ENCODE measurements at regions not wholly inside any gene's neighbourhood (a gene's known extent, or its start where the extent isn't known, plus 50 kb on each side); places are given as distances from the start of the nearest gene placed in this dataset.

GRCh38 chr17:79295307-79295706, 220.7 kb downstream of the ENGASE start:
- no peak for DNase-seq (ENCODE audit: low read depth)
- TF ChIP-seq CTCF (IDR thresholded peaks at IDR 0.05; ENCODE audit: control insufficient read depth, insufficient read depth, low read depth, low read length, missing control alignments): no peak
- H3K4me3 ChIP-seq (ENCODE audit: control insufficient read depth, low read depth, low read length): no peak overlapping the region

GRCh38 chr17:79294459-79295071, 219.9 kb downstream of the ENGASE start:
- DNase-seq (ENCODE audit: low read depth): no peak
- no peak for TF ChIP-seq CTCF (IDR thresholded peaks at IDR 0.05; ENCODE audit: control insufficient read depth, insufficient read depth, low read depth, low read length, missing control alignments)
- no peak overlapping the region for H3K4me3 ChIP-seq (ENCODE audit: control insufficient read depth, low read depth, low read length)

GRCh38 chr17:79292501-79292900, 217.9 kb downstream of the ENGASE start:
- TF ChIP-seq CTCF (IDR thresholded peaks at IDR 0.05; ENCODE audit: control insufficient read depth, insufficient read depth, low read depth, low read length, missing control alignments): no peak
- no peak for DNase-seq (ENCODE audit: low read depth)
- no peak overlapping the region for H3K4me3 ChIP-seq (ENCODE audit: control insufficient read depth, low read depth, low read length)

GRCh38 chr17:79291391-79291790, 216.8 kb downstream of the ENGASE start:
- no peak overlapping the region for H3K4me3 ChIP-seq (ENCODE audit: control insufficient read depth, low read depth, low read length)
- no peak for DNase-seq (ENCODE audit: low read depth)
- TF ChIP-seq CTCF (IDR thresholded peaks at IDR 0.05; ENCODE audit: control insufficient read depth, insufficient read depth, low read depth, low read length, missing control alignments): no peak

GRCh38 chr17:79290726-79291125, 216.1 kb downstream of the ENGASE start:
- H3K4me3 ChIP-seq (ENCODE audit: control insufficient read depth, low read depth, low read length): no peak overlapping the region
- DNase-seq (ENCODE audit: low read depth): no peak
- TF ChIP-seq CTCF (IDR thresholded peaks at IDR 0.05; ENCODE audit: control insufficient read depth, insufficient read depth, low read depth, low read length, missing control alignments): no peak

- DNase-seq (ENCODE audit: low read depth): no peak
- TF ChIP-seq CTCF (IDR thresholded peaks at IDR 0.05; ENCODE audit: control insufficient read depth, insufficient read depth, low read depth, low read length, missing control alignments): no peak
- H3K4me3 ChIP-seq (ENCODE audit: control insufficient read depth, low read depth, low read length): no peak overlapping the region
Measured at GRCh38 chr17:79288950-79289349, 214.3 kb downstream of the ENGASE start.

- no peak overlapping the region for H3K4me3 ChIP-seq (ENCODE audit: control insufficient read depth, low read depth, low read length)
- no peak for DNase-seq (ENCODE audit: low read depth)
- no peak for TF ChIP-seq CTCF (IDR thresholded peaks at IDR 0.05; ENCODE audit: control insufficient read depth, insufficient read depth, low read depth, low read length, missing control alignments)
Measured at GRCh38 chr17:79286440-79286839, 211.8 kb downstream of the ENGASE start.

All from AG09309 (cell line).